GM12892 (cell line): ENCODE measurements at regions not wholly inside any gene's neighbourhood (a gene's known extent, or its start where the extent isn't known, plus 50 kb on each side); places are given as distances from the start of the nearest gene placed in this dataset.

Experiments
- DNase-seq: peaks from one replicate; pipeline ENCODE4 v3.0.0; 2011; ENCODE audit not compliant: insufficient read length
- FAIRE-seq: peaks from 2 replicates; lab custom pipeline; 2011; peaks lifted over from hg19 to GRCh38; lab: Jason Lieb, UNC
- POLR2A ChIP-seq: IDR thresholded peaks from 2 replicates; pipeline ENCODE4 v1.6.1; 2011; ENCODE audit warnings: low read depth, low read length, control low read depth
- POLR2AphosphoS5 ChIP-seq: IDR thresholded peaks from 2 replicates; pipeline ENCODE4 v1.6.1; 2011; ENCODE audit warnings: low read depth, low read length, control low read depth
- TAF1 ChIP-seq: IDR thresholded peaks from 2 replicates; pipeline ENCODE4 v1.6.1; 2011; ENCODE audit warnings: low read depth, mild to moderate bottlenecking, control low read depth, low read length, borderline replicate concordance

GRCh38 chr1:10901091-10901890 lies 104.8 kb upstream of the CASZ1 start:
- TF ChIP-seq TAF1 (no peak), POLR2A (no peak), POLR2AphosphoS5 (no peak)
- FAIRE-seq (no peak), DNase-seq (no peak)

- DNase-seq: no peak
- no peak for FAIRE-seq
Measured at GRCh38 chr1:10901891-10902805, 105.7 kb upstream of the CASZ1 start.

GRCh38 chr1:10903421-10903820 lies 107.0 kb upstream of the CASZ1 start:
- DNase-seq: no peak
- no peak for FAIRE-seq
- TF ChIP-seq POLR2A (no peak), POLR2AphosphoS5 (no peak), TAF1 (no peak)

More at GRCh38 chr1:10901891-10902805, 105.7 kb upstream of the CASZ1 start:
- TF ChIP-seq TAF1 (no peak), POLR2A (no peak), POLR2AphosphoS5 (no peak)

DNA sequence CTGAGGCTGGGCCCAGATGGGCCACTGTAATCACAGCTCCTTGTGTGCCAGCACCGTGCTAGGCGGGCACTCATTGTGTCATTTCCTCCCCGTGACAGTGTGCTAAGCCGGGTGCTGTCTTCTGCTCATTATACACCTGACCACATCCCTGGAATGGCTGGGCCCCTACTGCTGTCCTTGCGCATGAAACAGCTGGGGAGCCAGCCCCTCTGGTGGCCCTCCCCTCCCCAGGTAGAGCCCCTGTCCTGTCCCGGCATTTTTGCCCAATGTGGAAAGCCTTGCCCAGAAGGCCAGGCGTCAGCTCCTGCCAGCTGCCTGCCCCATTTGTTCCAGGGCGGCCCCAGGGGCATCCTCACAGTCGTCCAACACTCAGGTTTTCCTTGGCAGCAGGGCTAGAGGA lies 107.4 kb upstream of the CASZ1 start:
- FAIRE-seq (no peak), DNase-seq (no peak)
- TF ChIP-seq POLR2AphosphoS5 (no peak), TAF1 (no peak), POLR2A (no peak)

DNA sequence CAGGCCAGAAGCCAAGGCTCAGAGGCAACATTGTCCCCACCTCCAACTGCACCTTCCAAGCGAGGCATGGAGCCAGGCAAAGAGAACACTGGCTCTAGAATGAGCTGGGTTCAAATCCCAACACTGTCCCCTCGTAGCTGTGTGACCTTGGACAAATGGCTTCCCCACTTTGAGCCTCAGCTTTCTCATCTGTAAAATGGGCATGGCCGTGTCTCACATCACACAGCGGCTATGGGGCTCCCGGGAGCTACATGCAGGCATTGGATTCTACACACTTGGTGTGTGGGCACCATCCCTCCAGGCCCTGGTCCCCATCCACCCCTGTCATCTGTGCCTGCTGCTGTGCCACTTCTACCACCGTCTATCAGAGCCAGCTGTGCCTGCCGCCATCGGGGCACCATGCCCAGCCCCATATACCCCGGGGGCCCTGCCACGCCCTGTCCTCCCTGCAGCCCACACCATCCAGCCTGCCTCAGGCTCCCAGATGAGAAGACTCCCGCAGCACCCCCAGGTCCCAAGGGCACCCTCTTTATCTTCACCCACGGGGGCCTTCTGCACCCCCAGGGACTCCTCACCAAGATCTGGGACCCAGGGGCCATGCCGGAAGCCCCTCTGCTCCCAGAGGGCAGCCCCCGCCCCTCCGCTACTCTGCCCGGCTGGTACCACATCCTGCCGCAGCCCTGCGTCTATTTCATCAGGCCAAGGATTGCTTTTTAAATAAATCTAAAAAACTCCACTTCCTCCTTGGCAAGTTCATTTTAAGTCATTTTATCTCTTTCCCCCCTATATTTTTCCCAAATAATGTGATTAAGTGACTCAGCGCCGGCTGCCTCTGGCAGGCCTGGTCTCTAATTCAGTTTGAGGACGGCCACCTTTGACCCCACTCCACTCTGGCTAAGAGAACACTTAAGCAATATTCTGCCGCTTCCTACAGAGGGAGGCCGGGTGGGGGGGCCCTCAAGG lies 107.8 kb upstream of the TARDBP start:
- no peak for TF ChIP-seq POLR2A
- TF ChIP-seq TAF1: no peak
- TF ChIP-seq POLR2AphosphoS5: no peak
- DNase-seq (no peak), FAIRE-seq (no peak)

- no peak for TF ChIP-seq POLR2AphosphoS5
- TF ChIP-seq TAF1: no peak
- no peak for TF ChIP-seq POLR2A
Measured at GRCh38 chr1:10905841-10906655, 106.4 kb upstream of the TARDBP start.

GRCh38 chr1:10906866-10907519 lies 105.5 kb upstream of the TARDBP start:
- FAIRE-seq: no peak
- TF ChIP-seq POLR2A (no peak), POLR2AphosphoS5 (no peak)
- no peak for DNase-seq

More at GRCh38 chr1:10905841-10906655, 106.4 kb upstream of the TARDBP start:
- no peak for DNase-seq
- no peak for FAIRE-seq

DNA sequence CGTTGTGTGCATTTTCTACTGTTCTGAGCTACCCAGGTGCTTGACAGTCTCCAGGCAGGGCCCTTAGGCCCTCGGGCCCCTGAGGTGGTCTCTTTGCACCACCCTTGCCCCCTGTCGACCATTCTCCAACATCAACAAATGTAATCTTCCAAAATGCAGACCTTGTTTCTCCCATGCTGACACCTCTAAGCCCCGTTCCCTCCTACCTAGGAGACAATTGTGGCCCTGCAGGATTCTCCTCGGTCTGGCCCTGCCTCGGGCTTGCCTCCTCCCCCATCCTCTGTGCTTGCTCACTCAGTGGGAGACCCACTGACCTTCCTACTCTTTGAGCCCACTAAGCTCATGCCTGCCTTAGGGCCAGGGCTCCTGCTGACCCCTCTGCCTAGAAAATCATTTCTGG lies 104.2 kb upstream of the TARDBP start:
- DNase-seq (no peak), FAIRE-seq (no peak)
- no peak for TF ChIP-seq TAF1
- no peak for TF ChIP-seq POLR2A
- no peak for TF ChIP-seq POLR2AphosphoS5
